ENCODE measurements at regions not wholly inside any gene's neighbourhood (a gene's known extent, or its start where the extent isn't known, plus 50 kb on each side); places are given as distances from the start of the nearest gene placed in this dataset.

DNA sequence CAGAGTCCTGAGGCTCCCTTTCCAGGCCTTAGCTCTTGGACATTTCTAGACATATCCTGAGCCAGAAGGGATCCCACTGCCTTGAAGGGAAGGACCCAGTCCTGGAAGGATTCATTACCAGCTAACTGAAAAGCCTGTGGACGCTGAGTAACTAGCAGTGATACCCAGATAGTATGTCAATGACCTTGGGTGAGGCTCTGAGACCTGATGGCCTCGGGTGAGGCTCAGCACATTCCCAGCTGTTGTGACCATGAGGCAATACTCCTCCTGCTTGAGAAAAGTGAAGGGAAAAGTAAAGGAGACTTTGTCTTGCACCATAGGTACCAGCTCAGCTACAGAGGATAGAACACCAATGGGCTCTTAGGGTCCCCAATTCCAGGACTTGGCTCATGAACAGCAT lies 268.1 kb downstream of the DKK2 start:
- no peak overlapping the region for H3K4me3 ChIP-seq (ENCODE audit: low read length)
- no peaks in the 10 kb centered on the region for H3K4me1 ChIP-seq (ENCODE audit: insufficient read depth, low read length)
- DNase-seq: no peak
- H3K27me3 Mint-ChIP-seq: no peaks in the 10 kb centered on the region
- no peaks in the 10 kb centered on the region for H3K9me3 ChIP-seq (ENCODE audit: control insufficient read depth in 1 of 2, insufficient read depth in 1 of 2, low read length in 2 of 2)
- H3K9me3 Mint-ChIP-seq: no peaks in the 10 kb centered on the region
- ChIA-PET CTCF (no interaction called here), POLR2A (no interaction called here)
- no peaks in the 10 kb centered on the region for H3K27me3 ChIP-seq (ENCODE audit: control insufficient read depth in 1 of 2, insufficient read depth in 2 of 2, low read length in 2 of 2)
- no peaks in the 10 kb centered on the region for H3K4me1 Mint-ChIP-seq (ENCODE audit: low read depth)
- intact Hi-C loops (cut with DNase I, micrococcal nuclease): no loop called here
- H3K36me3 Mint-ChIP-seq (ENCODE audit: low read depth): no peaks in the 10 kb centered on the region
- H3K36me3 ChIP-seq (ENCODE audit: insufficient read depth, low read length): no peaks in the 10 kb centered on the region
- H3K27ac ChIP-seq (ENCODE audit: low read depth in 1 of 2, low read length in 2 of 2): no peak overlapping the region
- no peak for ATAC-seq (ENCODE audit: poor library complexity)
- H3K4me3 Mint-ChIP-seq: no peak overlapping the region
- no peak overlapping the region for H3K27ac Mint-ChIP-seq
- TF ChIP-seq, protein P1, sequence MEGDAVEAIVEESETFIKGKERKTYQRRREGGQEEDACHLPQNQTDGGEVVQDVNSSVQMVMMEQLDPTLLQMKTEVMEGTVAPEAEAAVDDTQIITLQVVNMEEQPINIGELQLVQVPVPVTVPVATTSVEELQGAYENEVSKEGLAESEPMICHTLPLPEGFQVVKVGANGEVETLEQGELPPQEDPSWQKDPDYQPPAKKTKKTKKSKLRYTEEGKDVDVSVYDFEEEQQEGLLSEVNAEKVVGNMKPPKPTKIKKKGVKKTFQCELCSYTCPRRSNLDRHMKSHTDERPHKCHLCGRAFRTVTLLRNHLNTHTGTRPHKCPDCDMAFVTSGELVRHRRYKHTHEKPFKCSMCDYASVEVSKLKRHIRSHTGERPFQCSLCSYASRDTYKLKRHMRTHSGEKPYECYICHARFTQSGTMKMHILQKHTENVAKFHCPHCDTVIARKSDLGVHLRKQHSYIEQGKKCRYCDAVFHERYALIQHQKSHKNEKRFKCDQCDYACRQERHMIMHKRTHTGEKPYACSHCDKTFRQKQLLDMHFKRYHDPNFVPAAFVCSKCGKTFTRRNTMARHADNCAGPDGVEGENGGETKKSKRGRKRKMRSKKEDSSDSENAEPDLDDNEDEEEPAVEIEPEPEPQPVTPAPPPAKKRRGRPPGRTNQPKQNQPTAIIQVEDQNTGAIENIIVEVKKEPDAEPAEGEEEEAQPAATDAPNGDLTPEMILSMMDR (IDR thresholded peaks at IDR 0.05): no peak

DNA sequence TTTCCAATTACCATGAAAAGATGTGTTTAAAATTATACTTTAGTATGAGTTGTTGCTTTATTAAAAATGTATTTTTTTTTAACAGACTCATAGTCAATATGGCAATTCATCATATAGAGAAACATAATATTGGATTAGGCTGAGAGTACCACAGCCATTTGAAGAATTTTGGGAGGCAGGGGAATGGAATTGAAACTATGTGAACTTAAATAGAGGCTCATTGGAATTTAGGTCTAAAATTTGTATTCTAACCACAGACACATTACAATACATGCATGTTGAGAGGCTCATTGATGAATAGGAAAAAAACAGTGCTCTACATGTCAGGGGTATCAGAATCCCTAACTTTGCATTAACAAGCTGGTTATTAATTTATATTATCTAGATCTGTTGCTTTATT lies 269.6 kb downstream of the DKK2 start:
- TF ChIP-seq, protein P1 (IDR thresholded peaks at IDR 0.05): no peak
- H3K27ac Mint-ChIP-seq: no peak overlapping the region
- no peaks in the 10 kb centered on the region for H3K27me3 Mint-ChIP-seq
- no peak overlapping the region for H3K4me3 Mint-ChIP-seq
- H3K36me3 ChIP-seq (ENCODE audit: insufficient read depth, low read length): no peaks in the 10 kb centered on the region
- H3K4me1 Mint-ChIP-seq (ENCODE audit: low read depth): no peaks in the 10 kb centered on the region
- ATAC-seq (ENCODE audit: poor library complexity) (no peak), DNase-seq (no peak)
- no peaks in the 10 kb centered on the region for H3K27me3 ChIP-seq (ENCODE audit: control insufficient read depth in 1 of 2, insufficient read depth in 2 of 2, low read length in 2 of 2)
- H3K4me1 ChIP-seq (ENCODE audit: insufficient read depth, low read length): no peaks in the 10 kb centered on the region
- H3K4me3 ChIP-seq (ENCODE audit: low read length): no peak overlapping the region
- intact Hi-C loops (cut with DNase I, micrococcal nuclease): no loop called here
- no peaks in the 10 kb centered on the region for H3K9me3 ChIP-seq (ENCODE audit: control insufficient read depth in 1 of 2, insufficient read depth in 1 of 2, low read length in 2 of 2)
- no peak overlapping the region for H3K27ac ChIP-seq (ENCODE audit: low read depth in 1 of 2, low read length in 2 of 2)
- CTCF ChIA-PET: no interaction called here
- no peaks in the 10 kb centered on the region for H3K36me3 Mint-ChIP-seq (ENCODE audit: low read depth)
- no peaks in the 10 kb centered on the region for H3K9me3 Mint-ChIP-seq
- POLR2A ChIA-PET: no interaction called here

DNA sequence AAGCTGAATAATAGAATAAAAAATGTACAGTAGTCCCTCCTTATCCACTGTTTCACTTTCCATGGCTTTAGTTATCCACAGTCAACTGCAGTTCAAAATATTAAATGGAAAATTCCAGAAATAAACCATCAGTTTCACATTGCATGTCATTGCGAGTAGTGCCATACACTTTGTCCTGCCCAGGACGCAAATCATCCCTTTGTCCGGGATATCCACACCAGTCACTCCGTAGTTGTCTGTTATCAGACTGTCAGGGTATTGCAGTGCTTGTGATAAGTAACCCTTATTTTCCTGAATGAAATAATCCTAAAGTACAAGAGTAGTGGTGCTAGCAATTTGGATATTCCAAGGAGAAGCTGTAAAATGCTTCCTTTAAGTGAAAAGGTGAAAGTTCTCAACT lies 271.3 kb downstream of the DKK2 start:
- CTCF ChIA-PET: no interaction called here

More for the DNA sequence above, 271.3 kb downstream of the DKK2 start:
- Histone ChIP-seq H3K27ac (ENCODE audit: low read depth in 1 of 2, low read length in 2 of 2) (no peak overlapping the region), H3K27me3 (ENCODE audit: control insufficient read depth in 1 of 2, insufficient read depth in 2 of 2, low read length in 2 of 2) (no peaks in the 10 kb centered on the region), H3K9me3 (ENCODE audit: control insufficient read depth in 1 of 2, insufficient read depth in 1 of 2, low read length in 2 of 2) (no peaks in the 10 kb centered on the region), H3K4me1 (ENCODE audit: insufficient read depth, low read length) (no peaks in the 10 kb centered on the region), H3K36me3 (ENCODE audit: insufficient read depth, low read length) (no peaks in the 10 kb centered on the region), H3K4me3 (ENCODE audit: low read length) (no peak overlapping the region)
- DNase-seq (no peak), ATAC-seq (ENCODE audit: poor library complexity) (no peak)
- H3K4me1 Mint-ChIP-seq (ENCODE audit: low read depth): no peaks in the 10 kb centered on the region
- peaks cover 2% of the 10 kb centered on the region for H3K9me3 Mint-ChIP-seq
- no peak overlapping the region for H3K4me3 Mint-ChIP-seq
- TF ChIP-seq, protein P1 (IDR thresholded peaks at IDR 0.05): no peak
- intact Hi-C loops (cut with DNase I, micrococcal nuclease): no loop called here
- H3K36me3 Mint-ChIP-seq (ENCODE audit: low read depth): no peaks in the 10 kb centered on the region
- H3K27me3 Mint-ChIP-seq: no peaks in the 10 kb centered on the region
- POLR2A ChIA-PET: no interaction called here
- no peak overlapping the region for H3K27ac Mint-ChIP-seq
